Upper lobe of left lung (tissue), 4 donors: ENCODE measurements at regions not wholly inside any gene's neighbourhood (a gene's known extent, or its start where the extent isn't known, plus 50 kb on each side); places are given as distances from the start of the nearest gene placed in this dataset.

ENCODE experiments used
- CTCF ChIP-seq, 6 experiments: fragments of 450-650 bp in 4 of 6; fragments of 200-600 bp in 2 of 6; sonication (generic) in 2 of 6; IDR thresholded peaks; one replicate each; pipeline ENCODE4 v1.5.1; 2016 to 2019; ENCODE audit warnings: antibody characterized with exemption in 6 of 6
- POLR2A ChIP-seq, 4 donors: fragments of 450-650 bp; IDR thresholded peaks; one replicate each; pipeline ENCODE4 v1.5.1; 2016 to 2017; ENCODE audit warnings: antibody characterized with exemption in 4 of 4, mild to moderate bottlenecking in 2 of 4

- TF ChIP-seq CTCF (IDR thresholded peaks at IDR 0.05) (no peak), POLR2A (IDR thresholded peaks at IDR 0.05) (no peak)
These were observed 731.4 kb upstream of the HS6ST1 start for GRCh38 chr2:129050101-129050500.
